Middle frontal gyrus (tissue), 1 donor: ENCODE measurements at regions not wholly inside any gene's neighbourhood (a gene's known extent, or its start where the extent isn't known, plus 50 kb on each side); places are given as distances from the start of the nearest gene placed in this dataset.
"Not testable (repeated sequence)": the region's sequence is repeated elsewhere in the genome, so short reads cannot be mapped to it uniquely, and the experiment has no call there.

Experiments used
- DNase-seq: peaks from one replicate; pipeline ENCODE4 v3.0.0-alpha.2; 2015; ENCODE audit warnings: low spot score; ENCODE audit errors: extremely low spot score

DNA sequence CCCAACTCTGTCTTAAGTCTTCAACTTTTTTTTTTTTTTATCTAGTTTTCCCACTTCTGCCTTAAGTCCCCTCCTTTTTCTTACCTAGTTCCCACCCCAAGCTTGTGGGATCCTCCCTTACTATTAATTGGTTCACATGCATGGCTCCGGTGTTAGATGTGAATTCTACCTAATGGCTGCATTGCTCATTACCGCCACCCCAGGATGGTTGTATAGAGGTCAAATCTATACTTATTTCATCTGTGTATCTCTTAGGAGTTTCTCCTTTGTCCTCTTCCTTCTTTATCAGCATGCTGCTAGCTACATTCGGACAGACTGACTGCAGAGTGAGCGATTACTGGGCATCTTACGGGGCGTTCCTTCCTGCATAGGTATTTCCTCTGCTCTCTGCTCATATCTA is 605.7 kb upstream of the GRM7 start:
- no peak for DNase-seq

DNA sequence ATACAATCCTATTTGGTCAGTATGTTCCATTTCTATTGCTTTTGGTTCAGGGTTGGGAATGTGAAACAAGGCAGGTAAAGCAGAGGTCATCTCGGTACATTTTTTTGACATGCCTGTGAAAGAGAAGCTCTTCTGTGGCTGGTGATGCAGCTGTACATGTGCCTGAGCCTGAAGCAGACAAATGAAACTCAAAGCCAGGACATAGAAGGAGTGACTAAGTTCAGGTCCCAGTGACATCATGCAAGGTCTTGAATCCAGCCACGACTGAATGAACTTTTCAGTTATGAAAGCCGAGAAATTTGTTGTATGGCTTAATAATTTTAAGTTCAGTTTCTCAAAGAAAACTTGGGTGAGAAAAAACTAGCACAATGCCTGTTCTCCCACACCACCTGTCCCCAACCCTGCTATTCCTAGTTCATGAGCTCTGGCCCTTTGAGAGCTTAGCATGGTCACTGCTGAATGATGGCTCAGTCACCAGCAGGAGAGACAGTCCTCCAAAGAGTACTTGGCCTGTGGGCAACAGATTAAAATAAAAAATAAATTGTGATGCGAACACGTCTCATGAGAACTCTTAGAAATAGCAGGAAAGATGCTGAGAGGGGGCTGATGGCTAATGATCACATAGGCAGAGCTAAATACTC is 600.2 kb upstream of the GRM7 start:
- DNase-seq, result no peak

DNA sequence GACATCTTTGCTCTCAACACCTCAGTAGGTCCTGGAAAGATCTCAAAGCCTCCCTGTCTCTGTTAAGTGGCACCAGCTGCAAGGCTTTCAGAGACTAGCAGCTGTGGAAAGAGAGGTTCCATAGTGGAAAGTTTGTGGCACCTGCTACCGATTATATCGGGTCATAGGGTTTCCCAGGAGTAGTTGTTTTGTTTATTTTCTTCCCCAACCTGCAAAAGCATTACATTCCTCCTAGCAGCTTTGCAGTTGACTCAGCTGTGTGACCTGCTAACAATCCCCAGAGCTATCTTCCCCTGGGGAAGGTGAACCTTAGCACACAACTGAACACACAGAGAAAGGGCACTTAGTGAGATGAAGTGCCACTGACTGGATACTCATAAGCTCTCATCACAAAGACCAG is 598.9 kb upstream of the GRM7 start:
- DNase-seq, result no peak

GRCh38 chr3:6264036-6264435 is 596.9 kb upstream of the GRM7 start:
- no peak for DNase-seq

DNA sequence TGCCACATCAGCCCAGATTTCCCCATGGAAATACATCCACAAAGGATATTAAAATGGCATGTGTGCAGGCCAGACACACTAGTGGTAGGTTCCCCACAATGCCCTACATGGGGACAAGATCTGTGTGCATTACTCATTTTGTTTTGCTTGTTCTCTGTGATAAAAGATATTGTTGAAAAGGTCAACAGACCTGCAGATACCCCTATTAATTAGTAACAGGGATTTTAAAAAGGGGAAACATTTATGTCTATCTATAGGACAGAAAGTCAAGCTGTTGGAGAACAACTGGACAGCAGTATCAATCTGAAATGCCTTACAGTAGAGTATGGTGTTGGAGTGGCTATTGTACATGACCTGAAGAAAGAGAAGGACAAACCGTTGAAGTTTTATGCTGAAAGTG is 596.0 kb upstream of the GRM7 start:
- no peak for DNase-seq

DNA sequence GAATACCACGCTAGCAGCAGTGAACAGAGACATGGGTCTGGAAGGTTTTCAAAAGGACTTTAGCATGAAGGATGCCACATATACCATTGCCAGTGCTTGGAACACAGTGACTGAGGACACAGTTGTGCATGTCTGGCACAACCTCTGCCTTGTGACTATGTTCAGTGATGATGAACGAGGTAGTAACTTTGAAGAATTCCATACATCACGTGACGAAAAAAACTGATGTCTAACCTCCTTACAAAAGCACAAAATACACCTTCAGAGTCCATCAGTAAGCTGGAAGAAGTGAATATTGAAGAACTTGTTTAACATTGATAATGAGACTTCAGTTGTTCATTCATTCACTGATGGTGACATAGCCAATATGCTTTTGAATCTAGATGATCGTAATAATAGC is 594.8 kb upstream of the GRM7 start:
- DNase-seq, result no peak

DNA sequence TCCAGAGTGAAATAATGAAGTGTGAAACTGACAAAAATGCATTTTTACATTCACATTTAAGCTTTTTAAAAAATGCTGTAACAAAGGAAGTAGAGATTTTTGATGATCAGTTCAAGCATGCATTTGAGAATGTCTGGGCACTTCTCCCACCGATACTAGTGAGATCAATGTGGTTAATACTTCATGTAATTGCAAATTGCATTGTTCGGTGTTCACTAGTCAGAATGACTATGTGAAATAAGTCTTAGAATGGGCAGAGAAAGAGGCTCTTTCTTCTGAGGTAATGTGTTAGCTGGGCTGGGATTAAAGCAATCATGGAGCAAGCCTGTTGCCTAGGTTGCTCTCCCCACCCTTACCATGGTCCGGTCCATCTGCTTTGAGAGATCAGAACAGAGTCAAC is 587.0 kb upstream of the GRM7 start:
- no peak for DNase-seq

DNA sequence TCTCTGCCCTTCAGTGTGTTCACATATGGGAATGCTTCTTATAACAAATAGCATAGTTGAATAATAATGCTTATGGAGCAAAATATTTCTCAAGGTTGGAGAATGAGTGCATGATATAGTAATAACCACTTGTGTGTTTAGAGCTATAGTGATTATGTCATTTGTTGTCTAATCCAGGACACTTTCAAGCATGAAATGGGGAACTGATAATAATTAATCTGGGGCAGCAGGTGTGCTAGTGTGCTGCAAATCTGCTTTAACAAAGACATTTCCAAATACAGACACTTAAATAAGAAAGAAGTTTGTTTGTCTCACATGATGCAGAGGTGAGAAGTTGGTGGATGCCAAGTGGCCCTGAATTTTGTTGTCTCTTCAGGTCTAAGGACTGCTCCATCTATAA is 579.3 kb upstream of the GRM7 start:
- no peak for DNase-seq

DNA sequence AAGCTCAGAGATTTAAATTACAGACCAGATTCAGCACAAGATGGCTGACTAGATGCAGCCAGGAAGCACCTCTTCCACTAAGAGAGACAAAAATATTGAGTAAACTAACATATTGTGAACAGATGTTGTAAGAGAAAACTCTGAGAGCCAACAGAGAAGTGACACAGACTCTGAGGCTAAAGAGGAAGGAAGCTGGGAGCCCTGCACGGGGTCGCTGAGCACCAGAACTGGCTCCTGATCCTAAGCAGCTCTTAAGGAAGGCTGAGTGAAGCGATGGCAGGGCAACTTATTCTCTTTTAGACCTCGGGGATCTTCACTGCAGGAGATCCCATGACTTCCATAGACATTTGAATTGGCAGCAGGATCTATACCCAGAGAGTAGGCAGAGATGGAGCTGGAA is 578.0 kb upstream of the GRM7 start:
- DNase-seq, result no peak

- no peak for DNase-seq
Observed at GRCh38 chr3:6287088-6287875, 573.6 kb upstream of the GRM7 start.

DNA sequence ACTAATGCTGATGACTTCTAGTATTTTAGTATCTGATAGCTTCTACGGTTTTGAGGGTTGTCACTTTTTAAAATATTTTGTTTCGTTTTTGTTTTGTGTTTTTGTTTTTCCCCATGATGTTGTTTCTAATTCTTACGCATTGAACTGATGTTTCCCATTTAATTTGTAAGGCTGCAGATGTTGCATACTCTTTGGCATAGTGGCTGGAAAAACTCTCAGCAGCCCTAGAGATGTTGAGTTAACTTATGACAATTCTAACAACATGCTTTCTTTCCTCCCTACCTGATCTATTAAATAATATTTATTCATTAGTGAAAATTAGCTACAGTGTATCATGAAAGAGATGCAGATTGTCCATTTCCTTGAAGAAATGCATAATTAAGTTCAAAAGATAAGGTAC is 559.3 kb upstream of the GRM7 start:
- DNase-seq, result no peak

GRCh38 chr3:6315906-6316305 is 545.0 kb upstream of the GRM7 start:
- DNase-seq, result no peak

- no peak for DNase-seq
Observed at GRCh38 chr3:6321999-6322398, 538.9 kb upstream of the GRM7 start.

DNA sequence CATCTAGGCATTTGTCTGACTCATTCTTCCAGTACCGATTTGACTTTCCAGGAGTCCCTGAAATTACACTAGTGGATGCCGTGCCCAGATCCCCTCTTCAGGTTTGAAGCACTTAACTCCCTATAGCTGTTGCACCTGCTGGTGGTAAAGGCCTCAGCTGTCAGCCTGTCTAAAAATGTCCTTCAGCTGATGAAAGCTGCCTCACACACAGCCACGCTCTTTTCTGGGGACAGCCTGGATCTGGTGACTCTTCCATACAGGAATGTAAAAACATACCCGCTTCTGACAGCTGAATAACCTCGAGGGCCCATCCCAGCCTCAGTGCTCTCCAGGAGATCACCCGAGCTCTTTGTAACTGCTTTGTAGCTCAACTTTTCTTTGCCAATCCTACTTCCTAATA is 534.1 kb upstream of the GRM7 start:
- no peak for DNase-seq

DNA sequence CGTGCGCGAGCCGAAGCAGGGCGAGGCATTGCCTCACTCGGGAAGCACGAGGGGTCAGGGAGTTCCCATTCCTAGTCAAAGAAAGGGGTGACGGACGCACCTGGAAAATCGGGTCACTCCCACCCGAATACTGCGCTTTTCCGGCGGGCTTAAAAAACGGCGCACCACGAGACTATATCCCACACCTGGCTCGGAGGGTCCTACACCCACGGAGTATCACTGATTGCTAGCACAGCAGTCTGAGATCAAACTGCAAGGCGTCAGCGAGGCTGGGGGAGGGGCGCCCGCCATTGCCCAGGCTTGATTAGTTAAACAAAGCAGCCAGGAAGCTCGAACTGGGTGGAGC is 520.0 kb upstream of the GRM7 start:
- DNase-seq, result not testable (repeated sequence)

DNA sequence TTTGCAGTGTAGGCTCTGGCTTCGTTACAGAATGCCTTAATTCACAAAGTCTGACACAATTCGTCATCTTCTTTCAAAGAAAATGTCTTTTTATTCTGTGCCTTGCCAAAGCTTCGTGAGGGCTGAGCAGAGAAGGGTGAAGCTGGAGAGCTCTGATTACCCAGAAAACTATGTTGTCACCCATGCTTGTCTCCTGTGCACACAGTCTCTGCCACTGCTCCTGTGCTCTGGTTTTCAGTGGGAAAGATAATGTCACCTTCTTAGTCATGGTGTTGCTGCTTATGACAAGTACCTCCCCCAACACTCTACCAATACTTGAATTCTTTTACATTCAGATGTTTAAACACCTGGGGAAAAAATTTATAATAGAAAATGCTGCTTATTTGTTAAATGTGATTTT is 509.2 kb upstream of the GRM7 start:
- DNase-seq, result no peak

- DNase-seq, result no peak
Observed at GRCh38 chr3:6354653-6355052, 506.3 kb upstream of the GRM7 start.

DNA sequence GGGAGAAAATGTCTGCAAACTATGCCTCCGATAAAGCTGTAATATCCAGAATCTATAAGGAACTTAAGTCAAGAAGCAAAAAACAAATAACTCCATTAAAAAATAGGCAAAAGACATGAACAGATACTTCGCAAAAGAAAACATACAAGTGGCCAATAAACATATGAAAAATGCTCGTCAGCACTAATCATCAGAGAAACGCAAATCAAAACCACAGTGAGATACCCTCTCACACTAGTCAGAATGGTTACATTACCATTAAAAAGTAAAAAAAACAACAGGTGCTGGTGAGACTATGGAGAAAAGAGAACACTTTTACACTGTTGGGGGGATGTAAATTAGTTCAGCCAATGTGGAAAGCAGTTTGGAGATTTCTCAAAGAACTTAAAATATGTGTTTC is 498.5 kb upstream of the GRM7 start:
- no peak for DNase-seq

DNA sequence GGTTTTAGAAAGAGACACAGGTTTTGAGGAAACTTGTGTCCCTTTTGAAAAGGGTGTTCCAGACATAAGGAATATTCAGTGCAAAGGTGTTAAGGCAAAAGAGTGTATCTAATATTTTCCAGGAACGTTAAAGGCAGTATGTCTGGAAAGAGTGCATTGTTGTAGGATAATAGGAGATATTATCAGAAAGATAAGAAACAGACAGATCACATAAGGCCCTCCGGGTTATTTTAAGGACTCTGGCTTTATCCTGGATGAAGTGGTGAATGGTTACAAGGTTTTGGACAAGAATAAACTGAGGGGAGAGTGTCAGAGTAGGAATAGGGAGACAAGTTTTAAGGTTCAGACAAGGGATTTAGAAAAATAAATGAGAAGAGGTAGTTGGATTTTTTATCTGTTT is 493.7 kb upstream of the GRM7 start:
- no peak for DNase-seq

- DNase-seq, result no peak
Observed at GRCh38 chr3:6392123-6392522, 468.8 kb upstream of the GRM7 start.

DNA sequence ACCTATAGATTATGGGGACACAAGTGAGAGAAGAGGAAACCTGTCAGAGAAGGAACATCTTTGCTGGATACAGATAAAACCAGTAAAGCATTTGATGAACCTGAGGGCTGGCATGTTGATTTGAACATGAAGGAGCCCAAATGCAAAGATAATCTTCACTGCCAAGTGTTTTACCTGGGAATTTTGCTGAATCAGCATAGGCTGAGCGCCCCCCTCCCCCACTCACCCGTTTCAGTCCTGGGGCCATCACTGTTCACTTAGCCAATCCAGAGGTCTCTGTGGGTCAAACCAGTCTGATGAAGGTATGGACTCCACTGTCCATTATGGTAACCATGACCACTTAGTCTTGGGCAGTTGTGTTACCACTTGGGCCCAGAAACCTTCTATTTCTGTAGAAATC is 466.0 kb upstream of the GRM7 start:
- DNase-seq, result no peak

DNA sequence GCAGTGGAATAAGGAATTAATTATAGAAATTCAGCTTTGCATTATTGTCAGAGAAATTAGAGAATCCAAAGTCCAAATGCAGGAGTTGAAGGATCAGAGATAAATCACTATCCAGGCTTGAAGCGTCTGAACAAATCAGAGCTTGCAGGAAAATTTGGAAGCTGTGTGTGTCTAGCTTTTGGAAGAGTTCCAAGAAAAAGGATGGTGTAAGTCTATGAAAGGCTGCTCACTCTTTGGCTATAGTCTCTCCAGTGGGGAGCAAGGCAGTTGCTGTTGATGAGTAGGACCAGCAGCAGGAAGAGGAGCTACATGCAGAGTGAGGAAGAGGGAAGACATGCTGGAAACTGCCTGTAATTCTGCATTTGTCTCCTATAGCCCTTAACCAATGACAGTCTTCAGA is 464.3 kb upstream of the GRM7 start:
- DNase-seq, result no peak

GRCh38 chr3:6402666-6403065 is 458.2 kb upstream of the GRM7 start:
- not testable (repeated sequence) for DNase-seq
